Fibroblast of skin of back (primary cell): ENCODE measurements at regions not wholly inside any gene's neighbourhood (a gene's known extent, or its start where the extent isn't known, plus 50 kb on each side); places are given as distances from the start of the nearest gene placed in this dataset.
"Not testable (repeated sequence)": the region's sequence is repeated elsewhere in the genome, so short reads cannot be mapped to it uniquely, and the experiment has no call there.

ENCODE experiments used
- DNase-seq: peaks from one replicate; pipeline ENCODE4 v3.0.0-alpha.2; 2013

- DNase-seq: no peak
Measured at GRCh38 chr4:173696011-173696410, 166.0 kb upstream of the HAND2 start.

DNA sequence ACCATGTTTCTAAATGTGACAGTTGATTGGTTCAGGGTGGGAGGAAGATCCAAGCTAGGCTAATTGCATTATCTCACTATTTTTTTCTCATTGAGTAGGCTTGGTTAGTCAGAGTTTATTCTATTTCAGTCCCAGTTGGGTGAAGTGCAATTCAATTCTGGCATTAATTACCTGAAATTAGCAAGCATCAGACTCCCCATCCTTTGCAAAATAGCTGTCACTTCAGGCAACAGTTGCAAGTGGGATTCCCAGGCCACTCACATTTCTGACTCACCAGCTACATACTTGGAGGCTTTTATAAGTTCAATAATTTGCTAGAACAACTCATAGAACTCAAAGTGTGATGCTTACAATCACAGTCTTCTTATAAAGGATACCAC is 155.8 kb upstream of the HAND2 start:
- no peak for DNase-seq

DNA sequence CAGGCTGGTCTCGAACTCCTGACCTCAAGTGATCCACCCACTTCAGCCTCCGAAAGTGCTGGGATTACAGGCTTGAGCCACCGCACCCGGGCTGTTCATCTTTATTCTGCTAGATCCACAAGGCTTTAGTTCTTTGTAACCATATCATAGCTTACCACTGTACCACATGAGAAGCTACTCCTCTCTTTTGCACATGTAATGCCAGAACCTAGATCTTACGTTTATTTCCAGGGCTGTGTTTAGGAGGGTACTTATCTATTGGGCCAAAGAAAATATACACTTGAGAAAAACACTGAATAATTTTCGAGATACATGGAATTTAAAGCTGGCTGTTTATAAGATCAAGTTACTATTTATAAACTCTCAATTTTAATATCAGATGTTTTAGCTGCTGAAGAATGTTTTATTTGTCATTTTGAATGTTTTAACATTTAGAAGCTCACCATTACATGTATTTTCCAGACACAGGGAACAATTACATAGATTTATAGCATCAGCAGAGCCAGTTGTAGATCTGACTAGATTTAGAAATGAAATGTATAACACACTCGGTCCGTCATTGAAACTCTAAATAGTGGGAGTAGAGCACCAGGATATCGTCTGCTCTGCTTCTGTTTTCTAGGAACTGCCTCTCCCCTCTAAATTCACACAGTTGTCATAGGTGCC is 155.3 kb upstream of the HAND2 start:
- DNase-seq: no peak

DNA sequence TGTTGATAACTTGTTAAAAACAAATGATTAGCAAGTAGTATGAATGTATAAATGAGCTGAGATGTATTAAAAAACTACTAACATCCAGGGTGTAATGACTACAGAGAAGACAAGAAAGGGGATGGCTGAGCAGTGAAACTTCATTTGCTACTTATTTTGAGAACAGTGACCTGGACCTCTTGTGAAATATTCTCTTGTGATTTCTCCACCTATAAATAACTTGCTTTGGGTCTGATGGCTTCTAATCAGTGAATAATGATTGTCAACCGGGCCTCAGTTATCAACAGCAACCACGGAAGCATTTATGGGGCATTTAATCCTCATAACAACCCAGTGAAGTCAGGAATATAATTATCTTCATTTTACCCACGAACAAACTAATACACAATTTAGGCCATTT is 154.2 kb upstream of the HAND2 start:
- DNase-seq: no peak

DNA sequence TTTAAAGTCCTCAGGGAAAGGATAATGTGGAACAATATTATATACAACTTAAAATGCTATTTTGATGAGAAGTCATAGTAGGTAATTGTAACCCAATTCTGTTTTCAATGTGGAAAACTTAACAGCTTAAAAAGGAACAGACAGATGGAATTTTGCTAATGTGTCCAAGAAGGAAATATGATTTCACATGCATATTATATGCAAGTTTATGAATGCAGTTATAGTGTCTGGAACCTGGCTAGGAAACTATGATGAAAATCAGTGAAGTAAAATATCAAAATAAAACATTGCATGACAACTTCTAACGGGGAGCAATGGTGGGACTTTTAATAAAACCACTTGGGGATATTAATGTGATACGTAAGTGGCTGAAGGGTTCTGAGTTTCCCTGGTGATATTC is 152.6 kb upstream of the HAND2 start:
- DNase-seq: no peak

GRCh38 chr4:173680278-173680677 is 150.2 kb upstream of the HAND2 start:
- no peak for DNase-seq

- no peak for DNase-seq
Measured at GRCh38 chr4:173675446-173675845, 145.4 kb upstream of the HAND2 start.

GRCh38 chr4:173669460-173670179 is 139.6 kb upstream of the HAND2 start:
- no peak for DNase-seq

GRCh38 chr4:173661001-173661400 is 131.0 kb upstream of the HAND2 start:
- DNase-seq: no peak

- DNase-seq: no peak
Measured at GRCh38 chr4:173656898-173657297, 126.9 kb upstream of the HAND2 start.

DNA sequence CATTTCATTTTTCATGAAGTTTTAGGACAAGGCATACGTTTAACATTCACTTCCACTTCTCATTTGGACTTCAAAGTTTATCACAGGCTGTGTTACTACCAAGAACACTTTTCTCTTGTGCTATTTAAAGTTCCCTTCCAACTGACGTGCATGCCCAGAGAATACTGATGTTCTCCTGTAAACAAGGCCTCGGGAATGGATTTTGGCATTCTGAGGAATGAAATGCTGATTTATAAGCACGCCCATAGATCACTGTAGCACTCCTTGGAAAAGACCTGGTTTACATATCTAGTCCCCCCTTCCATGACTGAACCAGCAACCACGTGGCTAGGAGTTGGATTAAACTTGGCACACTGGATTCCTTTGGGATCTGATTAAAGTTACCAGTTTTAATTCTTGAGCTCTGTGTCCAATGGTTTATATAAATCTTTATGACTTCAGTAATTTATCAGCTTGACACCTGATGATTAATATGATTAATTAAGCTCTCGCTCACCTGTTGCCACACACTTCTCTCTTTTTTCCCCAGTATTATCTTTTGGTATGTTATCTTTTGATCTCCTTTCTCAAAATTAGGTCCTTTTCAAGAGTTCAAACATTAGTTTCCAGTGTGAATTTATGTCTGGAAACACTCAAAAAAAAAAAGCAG is 122.4 kb upstream of the HAND2 start:
- DNase-seq: no peak

- no peak for DNase-seq
Measured at GRCh38 chr4:173651651-173652282, 121.7 kb upstream of the HAND2 start.

DNA sequence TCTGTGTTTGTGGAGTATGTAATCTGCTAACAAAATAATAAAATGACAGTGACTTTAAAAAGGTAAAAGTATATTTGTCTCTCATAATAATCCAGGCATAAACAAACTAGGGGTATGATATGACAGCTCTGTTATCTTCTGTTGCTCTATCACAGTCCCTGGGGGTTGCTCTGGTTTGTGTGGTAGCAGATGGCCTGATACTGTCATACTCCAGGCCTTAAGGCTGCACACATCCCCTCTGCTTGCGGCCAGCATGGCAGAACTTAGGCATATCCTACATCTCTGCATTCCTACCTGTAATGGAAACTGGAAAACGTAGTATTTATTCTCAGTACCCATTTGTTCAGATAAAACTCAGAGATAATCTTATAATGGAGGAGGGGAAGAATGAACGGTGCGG is 117.9 kb upstream of the HAND2 start:
- no peak for DNase-seq

- DNase-seq: no peak
Measured at GRCh38 chr4:173642509-173642908, 112.5 kb upstream of the HAND2 start.

DNA sequence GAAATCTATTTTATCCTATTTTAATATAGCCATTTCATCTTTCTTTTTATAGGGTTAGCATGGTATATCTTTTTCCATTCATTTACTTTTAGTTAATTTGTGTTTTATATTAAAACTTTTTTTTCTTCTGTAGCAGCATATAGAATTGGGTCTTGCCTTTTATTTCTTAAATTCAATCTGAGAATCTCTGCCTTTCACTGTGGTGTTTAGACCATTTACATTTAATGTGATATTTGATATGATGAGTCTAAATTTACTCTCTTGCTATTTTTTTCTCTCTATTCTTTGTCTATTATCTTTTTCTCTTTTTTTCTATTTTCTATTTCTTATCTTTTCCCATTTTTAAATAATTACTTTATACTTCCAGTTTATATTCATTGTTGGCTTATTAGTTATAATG is 105.4 kb upstream of the HAND2 start:
- DNase-seq: no peak

GRCh38 chr4:173626277-173626676 is 96.2 kb upstream of the HAND2 start:
- no peak for DNase-seq

- DNase-seq: not testable (repeated sequence)
Measured at GRCh38 chr4:173618648-173619047, 88.6 kb upstream of the HAND2 start.

- DNase-seq: no peak
Measured at GRCh38 chr4:173609158-173609557, 79.1 kb upstream of the HAND2 start.

DNA sequence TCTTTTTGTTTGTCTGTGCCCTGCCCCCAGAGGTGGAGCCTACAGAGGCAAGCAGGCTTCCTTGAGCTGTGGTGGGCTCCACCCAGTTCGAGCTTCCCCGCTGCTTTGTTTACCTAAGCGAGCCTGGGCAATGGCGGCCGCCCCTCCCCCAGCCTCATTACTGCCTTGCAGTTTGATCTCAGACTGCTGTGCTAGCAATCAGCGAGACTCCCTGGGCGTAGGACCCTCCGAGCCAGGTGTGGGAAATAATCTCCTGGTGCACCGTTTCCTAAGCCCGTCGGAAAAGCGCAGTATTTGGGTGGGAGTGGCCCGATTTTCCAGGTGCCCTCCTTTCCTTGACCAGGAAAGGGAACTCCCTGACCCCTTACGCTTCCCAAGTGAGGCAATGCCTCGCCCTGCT is 78.6 kb upstream of the HAND2 start:
- not testable (repeated sequence) for DNase-seq

DNA sequence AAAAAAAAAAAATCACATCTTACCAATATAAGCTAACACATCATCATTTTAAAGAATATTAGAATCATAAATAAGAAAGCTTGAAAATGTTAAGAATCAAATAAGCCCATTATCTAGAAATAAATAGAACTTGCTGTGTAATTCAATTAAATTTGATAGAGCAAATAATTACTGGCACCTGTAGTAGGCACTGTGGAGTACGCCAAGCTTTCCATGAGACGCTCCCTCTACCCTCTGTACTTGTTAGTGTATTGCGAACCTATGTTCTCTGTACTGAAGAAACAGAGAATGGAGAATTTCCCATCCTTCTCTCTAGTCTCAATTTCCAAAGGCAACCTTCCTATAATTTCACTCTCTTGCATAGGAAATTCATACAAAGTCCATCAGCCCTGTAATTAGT is 61.7 kb upstream of the HAND2 start:
- DNase-seq: no peak

DNA sequence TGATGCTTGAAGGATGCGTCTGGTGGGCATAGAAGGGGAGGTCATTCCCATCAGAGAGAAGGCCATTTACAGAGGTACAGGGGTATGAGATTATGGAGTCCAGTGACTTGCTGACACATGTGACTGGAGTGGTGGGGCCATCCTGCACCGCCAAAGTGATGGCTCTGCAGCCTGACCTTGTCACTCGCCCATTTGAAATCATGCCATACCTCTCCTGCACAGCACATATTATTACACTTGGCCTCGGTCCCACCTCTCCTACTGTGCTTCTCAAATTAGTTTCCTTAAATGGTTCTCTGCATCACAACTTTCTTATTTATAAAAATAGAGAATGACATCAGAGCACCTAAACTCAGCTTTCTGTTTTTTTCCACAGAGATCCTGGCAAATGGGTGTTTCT is 60.7 kb upstream of the HAND2 start:
- DNase-seq: no peak

GRCh38 chr4:173585876-173586572 is 56.0 kb upstream of the HAND2 start:
- DNase-seq: no peak

GRCh38 chr4:173584506-173584905 is 54.5 kb upstream of the HAND2 start:
- no peak for DNase-seq
